Trophoblast cell (in vitro differentiated cells and primary cell): ENCODE measurements at regions not wholly inside any gene's neighbourhood (a gene's known extent, or its start where the extent isn't known, plus 50 kb on each side); places are given as distances from the start of the nearest gene placed in this dataset.

Source experiments
- DNase-seq, 2 donors: peaks; one replicate each; pipeline ENCODE4 v3.0.0-alpha.2; 2016
- H2AFZ ChIP-seq: 2 replicates; pipeline ENCODE4 v1.6.1; 2013; ENCODE audit warnings: low read length, moderate library complexity, mild to moderate bottlenecking; ENCODE audit not compliant: insufficient read depth, poor library complexity
- H2AK5ac ChIP-seq: 2 replicates; pipeline ENCODE4 v1.6.1; 2013; ENCODE audit warnings: mild to moderate bottlenecking, low read length
- H2BK120ac ChIP-seq: 2 replicates; pipeline ENCODE4 v1.6.1; 2013; ENCODE audit warnings: low read length, mild to moderate bottlenecking, moderate library complexity; ENCODE audit not compliant: insufficient read depth, poor library complexity
- H2BK12ac ChIP-seq: 2 replicates; pipeline ENCODE4 v1.6.1; 2013; ENCODE audit warnings: mild to moderate bottlenecking, low read length, moderate library complexity
- H2BK5ac ChIP-seq: 2 replicates; pipeline ENCODE4 v1.6.1; 2013; ENCODE audit warnings: low read length, low read depth, moderate library complexity, mild to moderate bottlenecking; ENCODE audit not compliant: poor library complexity
- H3K14ac ChIP-seq: 2 replicates; pipeline ENCODE4 v1.6.1; 2013; ENCODE audit warnings: mild to moderate bottlenecking, low read length
- H3K18ac ChIP-seq: 2 replicates; pipeline ENCODE4 v1.6.1; 2013; ENCODE audit warnings: mild to moderate bottlenecking, low read length
- H3K23ac ChIP-seq: 2 replicates; pipeline ENCODE4 v1.6.1; 2013; ENCODE audit warnings: low read length
- H3K27ac ChIP-seq: 2 replicates; pipeline ENCODE4 v1.5.1; 2013; ENCODE audit warnings: low read depth, mild to moderate bottlenecking, inconsistent platforms, low read length, moderate library complexity
- H3K27me3 ChIP-seq: 2 replicates; pipeline ENCODE4 v1.6.1; 2013; ENCODE audit warnings: inconsistent platforms, mild to moderate bottlenecking, low read length, moderate library complexity; ENCODE audit not compliant: insufficient read depth
- H3K36me3 ChIP-seq, 2 experiments: 1 replicate in 1 of 2; 2 replicates in 1 of 2; pipeline ENCODE4 v1.6.1; 2013; ENCODE audit warnings: low read length in 2 of 2, mild to moderate bottlenecking in 2 of 2, moderate library complexity in 1 of 2; ENCODE audit not compliant: insufficient read depth in 2 of 2, control insufficient read depth in 1 of 2
- H3K4ac ChIP-seq: 2 replicates; pipeline ENCODE4 v1.6.1; 2013; ENCODE audit warnings: low read depth, mild to moderate bottlenecking, low read length, moderate library complexity
- H3K4me1 ChIP-seq, 2 experiments: 1 replicate in 1 of 2; 2 replicates in 1 of 2; pipeline ENCODE4 v1.6.1; 2013; ENCODE audit warnings: low read length in 2 of 2, mild to moderate bottlenecking in 2 of 2, moderate library complexity in 1 of 2; ENCODE audit not compliant: insufficient read depth in 2 of 2, control insufficient read depth in 1 of 2
- H3K4me2 ChIP-seq: 2 replicates; pipeline ENCODE4 v1.6.1; 2013; ENCODE audit warnings: inconsistent platforms, mild to moderate bottlenecking, low read length, moderate library complexity
- H3K4me3 ChIP-seq: 2 replicates; pipeline ENCODE4 v1.5.1; 2013; ENCODE audit warnings: mild to moderate bottlenecking, low read depth, low read length, inconsistent platforms
- H3K79me1 ChIP-seq: one replicate; pipeline ENCODE4 v1.6.1; 2013; ENCODE audit warnings: low read length
- H3K79me2 ChIP-seq: 2 replicates; pipeline ENCODE4 v1.6.1; 2013; ENCODE audit warnings: low read length, mild to moderate bottlenecking; ENCODE audit not compliant: control insufficient read depth, insufficient read depth, poor library complexity
- H3K9ac ChIP-seq: 2 replicates; pipeline ENCODE4 v1.6.1; 2013; ENCODE audit warnings: mild to moderate bottlenecking, low read length
- H3K9me3 ChIP-seq: 2 replicates; pipeline ENCODE4 v1.6.1; 2013; ENCODE audit warnings: low read depth, mild to moderate bottlenecking, control low read depth, inconsistent platforms, low read length; ENCODE audit not compliant: insufficient read depth
- H4K12ac ChIP-seq: 2 replicates; pipeline ENCODE4 v1.6.1; 2013; ENCODE audit warnings: low read depth, mild to moderate bottlenecking, low read length, moderate library complexity
- H4K8ac ChIP-seq: 2 replicates; pipeline ENCODE4 v1.6.1; 2013; ENCODE audit warnings: low read depth, mild to moderate bottlenecking, low read length, moderate library complexity
- H4K91ac ChIP-seq: one replicate; pipeline ENCODE4 v1.6.1; 2013; ENCODE audit warnings: low read depth, mild to moderate bottlenecking, low read length, moderate library complexity
- WGBS: extraction: QIAGEN DNeasy Blood & Tissue Kit; methylation state at CpG from one replicate; pipeline ENCODE4 v1.1.7; 2013; ENCODE audit warnings: missing lambda C conversion rate; ENCODE audit not compliant: insufficient read length, insufficient coverage; ENCODE audit errors: extremely low coverage; 5-methylcytosine and 5-hydroxymethylcytosine counted together

DNA sequence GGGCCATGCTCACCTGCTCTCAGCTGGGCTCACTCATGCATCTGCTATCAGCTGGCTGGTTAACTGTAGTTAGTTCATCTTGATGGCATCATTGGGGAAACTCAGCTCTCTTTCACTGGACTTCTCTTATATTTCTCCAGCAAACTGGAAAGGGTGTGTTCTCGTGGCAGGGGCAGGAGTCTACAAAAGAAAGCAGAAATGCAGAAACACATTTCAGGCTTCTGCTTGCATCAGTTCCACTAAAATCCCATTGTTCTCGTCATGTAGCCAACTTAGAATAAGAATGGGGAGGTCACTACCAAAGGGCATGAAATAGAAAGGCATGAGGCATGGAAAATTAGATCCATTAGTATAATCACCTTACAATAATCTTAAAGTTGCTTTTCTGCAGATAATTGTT lies 207.3 kb downstream of the NRIP1 start:
- Histone ChIP-seq H2BK120ac (no peak overlapping the region), H4K12ac (no peak overlapping the region), H3K4ac (no peak overlapping the region), H3K4me2 (no peak overlapping the region), H3K9me3 (peaks cover 2% of the 10 kb centered on the region), H4K91ac (no peak overlapping the region), H3K27ac (no peak overlapping the region), H3K9ac (no peak overlapping the region), H3K27me3 (no peaks in the 10 kb centered on the region), H4K8ac (no peak overlapping the region), H2AFZ (no peak overlapping the region), H3K18ac (no peak overlapping the region), H3K4me3 (no peak overlapping the region), H3K23ac (no peak overlapping the region), H3K14ac (no peak overlapping the region), H3K4me1 (no peaks in the 10 kb centered on the region), H2BK5ac (no peak overlapping the region), H3K79me2 (no peaks in the 10 kb centered on the region), H2AK5ac (no peak overlapping the region), H2BK12ac (no peak overlapping the region), H3K79me1 (no peaks in the 10 kb centered on the region), H3K36me3 (no peaks in the 10 kb centered on the region)
- DNase-seq, result no peak
- no CpG with 5 or more reads among the region's 2 CpGs for WGBS

DNA sequence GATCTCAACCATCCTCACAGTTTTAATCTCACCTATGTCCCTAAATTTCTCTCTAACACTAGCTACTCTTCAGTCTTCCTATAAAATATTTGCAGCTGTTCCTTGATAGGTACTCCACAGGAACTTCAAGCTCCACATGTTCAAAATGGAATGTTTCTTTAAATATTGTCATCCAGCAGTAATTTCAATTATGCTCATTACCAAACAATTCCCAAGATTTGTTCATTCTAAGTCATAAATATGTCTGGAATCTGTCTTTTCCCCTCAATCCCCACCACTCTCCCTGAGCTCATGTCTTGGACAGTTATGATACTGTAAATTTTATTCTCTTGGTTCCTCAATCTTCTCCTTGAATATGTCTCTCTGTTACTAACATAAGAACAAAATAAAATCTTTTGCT lies 214.4 kb downstream of the NRIP1 start:
- Histone ChIP-seq H3K79me1 (no peaks in the 10 kb centered on the region), H4K12ac (no peak overlapping the region), H3K18ac (no peak overlapping the region), H3K4me2 (no peak overlapping the region), H3K9me3 (peaks cover 5% of the 10 kb centered on the region), H3K23ac (no peak overlapping the region), H2BK5ac (no peak overlapping the region), H3K4ac (no peak overlapping the region), H3K27me3 (no peaks in the 10 kb centered on the region), H2BK120ac (no peak overlapping the region), H3K9ac (no peak overlapping the region), H2AFZ (no peak overlapping the region), H4K91ac (no peak overlapping the region), H2BK12ac (no peak overlapping the region), H4K8ac (no peak overlapping the region), H3K27ac (no peak overlapping the region), H3K14ac (no peak overlapping the region), H3K36me3 (peaks cover 0 to 4% of the 10 kb centered on the region in 2 experiments), H3K79me2 (no peaks in the 10 kb centered on the region), H2AK5ac (no peak overlapping the region), H3K4me1 (no peaks in the 10 kb centered on the region), H3K4me3 (no peak overlapping the region)
- DNase-seq, result peak in 1 of 2 donors; percentile 80

DNA sequence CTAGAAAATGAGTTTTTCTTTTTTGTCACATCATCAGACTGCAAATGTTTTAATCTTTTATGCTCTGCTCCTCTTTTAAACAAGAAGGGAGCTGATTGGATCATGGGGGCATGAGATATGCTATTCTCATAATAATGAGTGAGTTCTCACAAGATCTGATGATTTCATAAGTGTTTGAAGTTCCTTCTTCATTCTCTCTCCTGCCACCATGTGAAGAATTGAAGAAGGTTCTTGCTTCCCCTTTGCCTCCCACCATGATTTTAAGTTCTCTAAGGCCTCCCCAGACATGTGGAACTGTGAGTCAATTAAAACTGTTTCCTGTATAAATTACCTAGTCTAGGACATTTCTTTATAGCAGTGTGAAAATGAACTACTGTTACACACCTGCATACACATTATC lies 218.2 kb downstream of the NRIP1 start:
- Histone ChIP-seq H2AFZ (no peak overlapping the region), H3K4me3 (no peak overlapping the region), H3K4me1 (no peaks in the 10 kb centered on the region), H4K12ac (no peak overlapping the region), H3K4ac (no peak overlapping the region), H3K79me1 (no peaks in the 10 kb centered on the region), H2BK12ac (no peak overlapping the region), H2BK5ac (no peak overlapping the region), H3K18ac (no peak overlapping the region), H3K14ac (no peak overlapping the region), H4K8ac (no peak overlapping the region), H3K9me3 (peaks cover 9% of the 10 kb centered on the region), H3K23ac (no peak overlapping the region), H3K79me2 (no peaks in the 10 kb centered on the region), H3K36me3 (peaks cover 0 to 4% of the 10 kb centered on the region in 2 experiments), H3K9ac (no peak overlapping the region), H4K91ac (no peak overlapping the region), H3K4me2 (no peak overlapping the region), H2BK120ac (no peak overlapping the region), H3K27ac (no peak overlapping the region), H3K27me3 (no peaks in the 10 kb centered on the region), H2AK5ac (no peak overlapping the region)
- DNase-seq, result no peak

DNA sequence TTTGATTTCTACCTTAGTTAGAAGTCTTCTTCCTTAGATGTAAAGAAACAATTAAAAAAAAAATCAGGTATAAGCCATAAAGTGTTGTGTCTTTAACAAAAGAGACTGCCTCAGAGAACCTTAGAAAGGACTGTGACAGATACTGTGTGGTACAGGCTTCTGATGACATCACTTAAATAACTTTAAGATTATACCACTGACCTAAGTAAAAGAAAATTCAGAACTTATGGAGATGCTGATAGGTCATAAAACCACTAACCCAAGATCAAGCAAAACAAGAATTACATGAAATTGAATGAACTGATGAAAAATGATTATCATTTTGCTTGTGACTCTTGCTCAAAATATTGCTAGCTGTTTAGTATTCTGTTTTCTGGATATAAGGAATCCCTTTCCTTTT lies 220.8 kb downstream of the NRIP1 start:
- Histone ChIP-seq H3K18ac (no peak overlapping the region), H3K36me3 (peaks cover 0 to 4% of the 10 kb centered on the region in 2 experiments), H3K14ac (no peak overlapping the region), H3K9me3 (peaks cover 9% of the 10 kb centered on the region), H2AFZ (no peak overlapping the region), H3K4me1 (no peaks in the 10 kb centered on the region), H3K79me2 (no peaks in the 10 kb centered on the region), H3K27ac (no peak overlapping the region), H3K4me2 (no peak overlapping the region), H4K8ac (no peak overlapping the region), H3K23ac (no peak overlapping the region), H3K4me3 (no peak overlapping the region), H3K4ac (no peak overlapping the region), H3K79me1 (no peaks in the 10 kb centered on the region), H2AK5ac (no peak overlapping the region), H2BK120ac (no peak overlapping the region), H2BK12ac (no peak overlapping the region), H4K91ac (no peak overlapping the region), H3K9ac (no peak overlapping the region), H3K27me3 (no peaks in the 10 kb centered on the region), H2BK5ac (no peak overlapping the region), H4K12ac (no peak overlapping the region)
- DNase-seq, result peak in 1 of 2 donors; percentile 47

DNA sequence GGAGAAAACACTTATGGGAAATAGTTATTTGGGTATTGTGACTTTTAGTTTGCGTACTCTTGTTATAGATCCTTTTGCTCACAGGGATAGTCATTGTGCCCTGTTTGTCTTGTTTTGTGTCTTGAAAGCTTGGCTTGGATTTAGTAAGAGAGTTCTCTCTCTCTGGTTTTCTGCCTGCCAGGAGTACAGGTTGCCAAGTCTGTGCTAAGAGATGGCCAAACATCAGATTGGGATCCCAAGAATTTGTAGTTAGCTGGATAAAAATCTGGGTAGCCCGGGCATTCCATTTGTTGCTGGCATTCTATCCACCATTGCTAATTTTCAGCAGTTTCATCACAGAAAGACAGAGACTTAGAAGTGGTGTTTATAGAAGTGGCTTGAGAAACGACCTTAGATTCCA lies 222.2 kb downstream of the NRIP1 start:
- H3K36me3 ChIP-seq, result peaks cover 0 to 4% of the 10 kb centered on the region in 2 experiments
- H2BK5ac ChIP-seq, result no peak overlapping the region
- DNase-seq, result peak in 1 of 2 donors; percentile 59
- H3K79me1 ChIP-seq, result no peaks in the 10 kb centered on the region
- H3K9ac ChIP-seq, result no peak overlapping the region
- no peak overlapping the region for H3K4me3 ChIP-seq
- no peak overlapping the region for H2AFZ ChIP-seq
- WGBS, result no CpG with 5 or more reads among the region's 3 CpGs
- H4K91ac ChIP-seq, result no peak overlapping the region
- no peak overlapping the region for H4K12ac ChIP-seq
- H3K23ac ChIP-seq, result no peak overlapping the region
- no peaks in the 10 kb centered on the region for H3K79me2 ChIP-seq
- H3K4ac ChIP-seq, result no peak overlapping the region
- H3K27ac ChIP-seq, result no peak overlapping the region
- no peaks in the 10 kb centered on the region for H3K27me3 ChIP-seq
- no peak overlapping the region for H2BK120ac ChIP-seq
- no peak overlapping the region for H4K8ac ChIP-seq
- no peak overlapping the region for H3K4me2 ChIP-seq
- no peak overlapping the region for H3K18ac ChIP-seq
- H3K4me1 ChIP-seq, result no peaks in the 10 kb centered on the region
- H2AK5ac ChIP-seq, result no peak overlapping the region
- H3K14ac ChIP-seq, result no peak overlapping the region
- H2BK12ac ChIP-seq, result no peak overlapping the region
- H3K9me3 ChIP-seq, result peaks cover 9% of the 10 kb centered on the region
